ENCODE measurements at regions not wholly inside any gene's neighbourhood (a gene's known extent, or its start where the extent isn't known, plus 50 kb on each side); places are given as distances from the start of the nearest gene placed in this dataset.

DNA sequence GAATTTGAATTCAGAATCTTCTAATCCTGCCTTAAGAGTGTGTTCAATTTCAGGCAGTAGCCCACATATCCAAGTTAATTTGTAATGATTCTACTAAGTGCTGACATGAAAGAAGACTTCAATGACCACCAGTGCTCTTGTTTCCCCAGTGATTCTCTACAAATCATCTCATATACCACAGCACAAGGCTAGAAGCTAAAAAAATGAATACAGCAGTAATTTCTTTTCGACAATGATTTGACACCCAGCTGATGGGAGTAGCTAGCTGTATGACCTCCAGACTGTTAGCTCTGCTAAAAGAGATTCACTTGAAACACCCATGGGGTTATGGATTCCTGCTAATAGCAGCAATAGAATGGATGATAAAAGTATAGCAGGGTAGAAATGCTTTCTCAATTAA is 217.0 kb upstream of the TMEFF2 start:
- Histone ChIP-seq H3K9me3 (ENCODE audit: control insufficient read depth, low read length) (peaks cover 2% of the 10 kb centered on the region), H3K4me3 (ENCODE audit: insufficient read depth in 1 of 2, low read depth in 1 of 2, low read length in 2 of 2) (no peak overlapping the region), H2AK5ac (ENCODE audit: low read length, severe bottlenecking) (no peak overlapping the region), H3K36me3 (ENCODE audit: control insufficient read depth in 1 of 2, insufficient read depth in 2 of 2, low read depth in 1 of 2, low read length in 2 of 2) (no peaks in the 10 kb centered on the region), H3K23ac (ENCODE audit: low read length in 2 of 2) (no peak overlapping the region), H3K79me1 (replicated peaks; ENCODE audit: low read length, poor library complexity, severe bottlenecking) (no peaks in the 10 kb centered on the region), H3K9ac (ENCODE audit: low read length) (no peak overlapping the region), H2BK120ac (ENCODE audit: low read depth, low read length) (no peak overlapping the region), H2BK12ac (ENCODE audit: low read length in 2 of 2) (no peak overlapping the region), H3K4me1 (ENCODE audit: control insufficient read depth, insufficient read depth, low read depth, low read length) (no peaks in the 10 kb centered on the region), H4K91ac (ENCODE audit: low read length) (no peak overlapping the region), H3K4me2 (ENCODE audit: low read length, poor library complexity, severe bottlenecking) (no peak overlapping the region), H3K18ac (ENCODE audit: low read depth in 1 of 2, low read length in 2 of 2) (no peak overlapping the region), H3K14ac (ENCODE audit: low read length in 2 of 2) (no peak overlapping the region), H4K8ac (ENCODE audit: low read length) (no peak overlapping the region), H3K27me3 (ENCODE audit: control insufficient read depth in 1 of 2, insufficient read depth in 1 of 2, low read length in 2 of 2) (no peaks in the 10 kb centered on the region), H2BK5ac (ENCODE audit: low read depth, low read length, poor library complexity, severe bottlenecking) (no peak overlapping the region), H3K4ac (ENCODE audit: low read depth in 1 of 2, low read length in 2 of 2) (no peak overlapping the region), H3K27ac (ENCODE audit: low read length, poor library complexity, severe bottlenecking) (no peak overlapping the region), H2BK15ac (ENCODE audit: low read depth, poor library complexity, severe bottlenecking) (no peak overlapping the region), H2AFZ (ENCODE audit: low read depth, low read length) (no peak overlapping the region)
- DNase-seq: no peak
- WGBS: 94% methylated on average over 1 of the region's 1 CpG

GRCh38 chr2:192410319-192410718 is 215.6 kb upstream of the TMEFF2 start:
- no peak overlapping the region for H3K18ac ChIP-seq (ENCODE audit: low read depth in 1 of 2, low read length in 2 of 2)
- no peak overlapping the region for H2AK5ac ChIP-seq (ENCODE audit: low read length, severe bottlenecking)
- no peak overlapping the region for H2BK120ac ChIP-seq (ENCODE audit: low read depth, low read length)
- no peak overlapping the region for H2BK15ac ChIP-seq (ENCODE audit: low read depth, poor library complexity, severe bottlenecking)
- peaks cover 2% of the 10 kb centered on the region for H3K9me3 ChIP-seq (ENCODE audit: control insufficient read depth, low read length)
- no peaks in the 10 kb centered on the region for H3K36me3 ChIP-seq (ENCODE audit: control insufficient read depth in 1 of 2, insufficient read depth in 2 of 2, low read depth in 1 of 2, low read length in 2 of 2)
- H3K4ac ChIP-seq (ENCODE audit: low read depth in 1 of 2, low read length in 2 of 2): no peak overlapping the region
- DNase-seq: no peak
- H3K79me1 ChIP-seq (replicated peaks; ENCODE audit: low read length, poor library complexity, severe bottlenecking): no peaks in the 10 kb centered on the region
- no peak overlapping the region for H3K4me2 ChIP-seq (ENCODE audit: low read length, poor library complexity, severe bottlenecking)
- no peak overlapping the region for H4K8ac ChIP-seq (ENCODE audit: low read length)
- H2BK12ac ChIP-seq (ENCODE audit: low read length in 2 of 2): no peak overlapping the region
- H3K27me3 ChIP-seq (ENCODE audit: control insufficient read depth in 1 of 2, insufficient read depth in 1 of 2, low read length in 2 of 2): no peaks in the 10 kb centered on the region
- H3K4me1 ChIP-seq (ENCODE audit: control insufficient read depth, insufficient read depth, low read depth, low read length): no peaks in the 10 kb centered on the region
- H3K9ac ChIP-seq (ENCODE audit: low read length): no peak overlapping the region
- no peak overlapping the region for H3K14ac ChIP-seq (ENCODE audit: low read length in 2 of 2)
- H4K91ac ChIP-seq (ENCODE audit: low read length): no peak overlapping the region
- H3K27ac ChIP-seq (ENCODE audit: low read length, poor library complexity, severe bottlenecking): no peak overlapping the region
- no peak overlapping the region for H2BK5ac ChIP-seq (ENCODE audit: low read depth, low read length, poor library complexity, severe bottlenecking)
- H2AFZ ChIP-seq (ENCODE audit: low read depth, low read length): no peak overlapping the region
- H3K4me3 ChIP-seq (ENCODE audit: insufficient read depth in 1 of 2, low read depth in 1 of 2, low read length in 2 of 2): no peak overlapping the region
- no peak overlapping the region for H3K23ac ChIP-seq (ENCODE audit: low read length in 2 of 2)

GRCh38 chr2:192407692-192408091 is 213.0 kb upstream of the TMEFF2 start:
- 65% methylated on average over 4 of the region's 5 CpGs for WGBS

GRCh38 chr2:192398236-192398635 is 203.5 kb upstream of the TMEFF2 start:
- H3K27ac ChIP-seq (ENCODE audit: low read length, poor library complexity, severe bottlenecking): no peak overlapping the region
- H2BK5ac ChIP-seq (ENCODE audit: low read depth, low read length, poor library complexity, severe bottlenecking): no peak overlapping the region
- no peak overlapping the region for H4K8ac ChIP-seq (ENCODE audit: low read length)
- no peak overlapping the region for H2BK15ac ChIP-seq (ENCODE audit: low read depth, poor library complexity, severe bottlenecking)
- no peak for DNase-seq
- H3K4me1 ChIP-seq (ENCODE audit: control insufficient read depth, insufficient read depth, low read depth, low read length): no peaks in the 10 kb centered on the region
- WGBS: 88% methylated on average over 4 of the region's 6 CpGs
- H3K9ac ChIP-seq (ENCODE audit: low read length): no peak overlapping the region
- no peaks in the 10 kb centered on the region for H3K36me3 ChIP-seq (ENCODE audit: control insufficient read depth in 1 of 2, insufficient read depth in 2 of 2, low read depth in 1 of 2, low read length in 2 of 2)
- H2AFZ ChIP-seq (ENCODE audit: low read depth, low read length): no peak overlapping the region
- no peak overlapping the region for H2AK5ac ChIP-seq (ENCODE audit: low read length, severe bottlenecking)
- H3K4ac ChIP-seq (ENCODE audit: low read depth in 1 of 2, low read length in 2 of 2): no peak overlapping the region
- H3K27me3 ChIP-seq (ENCODE audit: control insufficient read depth in 1 of 2, insufficient read depth in 1 of 2, low read length in 2 of 2): no peaks in the 10 kb centered on the region
- no peak overlapping the region for H2BK12ac ChIP-seq (ENCODE audit: low read length in 2 of 2)
- peaks cover 7% of the 10 kb centered on the region for H3K9me3 ChIP-seq (ENCODE audit: control insufficient read depth, low read length)
- no peak overlapping the region for H3K23ac ChIP-seq (ENCODE audit: low read length in 2 of 2)
- no peak overlapping the region for H4K91ac ChIP-seq (ENCODE audit: low read length)
- no peaks in the 10 kb centered on the region for H3K79me1 ChIP-seq (replicated peaks; ENCODE audit: low read length, poor library complexity, severe bottlenecking)
- H3K18ac ChIP-seq (ENCODE audit: low read depth in 1 of 2, low read length in 2 of 2): no peak overlapping the region
- H3K4me3 ChIP-seq (ENCODE audit: insufficient read depth in 1 of 2, low read depth in 1 of 2, low read length in 2 of 2): no peak overlapping the region
- H3K14ac ChIP-seq (ENCODE audit: low read length in 2 of 2): no peak overlapping the region
- H3K4me2 ChIP-seq (ENCODE audit: low read length, poor library complexity, severe bottlenecking): no peak overlapping the region
- no peak overlapping the region for H2BK120ac ChIP-seq (ENCODE audit: low read depth, low read length)

More at GRCh38 chr2:192407692-192408091, 213.0 kb upstream of the TMEFF2 start:
- no peak overlapping the region for H3K4me3 ChIP-seq (ENCODE audit: insufficient read depth in 1 of 2, low read depth in 1 of 2, low read length in 2 of 2)
- H2BK5ac ChIP-seq (ENCODE audit: low read depth, low read length, poor library complexity, severe bottlenecking): no peak overlapping the region
- H3K27me3 ChIP-seq (ENCODE audit: control insufficient read depth in 1 of 2, insufficient read depth in 1 of 2, low read length in 2 of 2): no peaks in the 10 kb centered on the region
- no peaks in the 10 kb centered on the region for H3K4me1 ChIP-seq (ENCODE audit: control insufficient read depth, insufficient read depth, low read depth, low read length)
- no peak overlapping the region for H2BK15ac ChIP-seq (ENCODE audit: low read depth, poor library complexity, severe bottlenecking)
- DNase-seq: no peak
- H4K91ac ChIP-seq (ENCODE audit: low read length): no peak overlapping the region
- no peaks in the 10 kb centered on the region for H3K36me3 ChIP-seq (ENCODE audit: control insufficient read depth in 1 of 2, insufficient read depth in 2 of 2, low read depth in 1 of 2, low read length in 2 of 2)
- H3K4ac ChIP-seq (ENCODE audit: low read depth in 1 of 2, low read length in 2 of 2): no peak overlapping the region
- H2AFZ ChIP-seq (ENCODE audit: low read depth, low read length): no peak overlapping the region
- no peak overlapping the region for H3K23ac ChIP-seq (ENCODE audit: low read length in 2 of 2)
- no peaks in the 10 kb centered on the region for H3K9me3 ChIP-seq (ENCODE audit: control insufficient read depth, low read length)
- H3K27ac ChIP-seq (ENCODE audit: low read length, poor library complexity, severe bottlenecking): no peak overlapping the region
- H2BK120ac ChIP-seq (ENCODE audit: low read depth, low read length): no peak overlapping the region
- H4K8ac ChIP-seq (ENCODE audit: low read length): no peak overlapping the region
- no peak overlapping the region for H3K9ac ChIP-seq (ENCODE audit: low read length)
- H3K18ac ChIP-seq (ENCODE audit: low read depth in 1 of 2, low read length in 2 of 2): no peak overlapping the region
- no peak overlapping the region for H2AK5ac ChIP-seq (ENCODE audit: low read length, severe bottlenecking)
- H3K79me1 ChIP-seq (replicated peaks; ENCODE audit: low read length, poor library complexity, severe bottlenecking): no peaks in the 10 kb centered on the region
- no peak overlapping the region for H3K4me2 ChIP-seq (ENCODE audit: low read length, poor library complexity, severe bottlenecking)
- H3K14ac ChIP-seq (ENCODE audit: low read length in 2 of 2): no peak overlapping the region
- no peak overlapping the region for H2BK12ac ChIP-seq (ENCODE audit: low read length in 2 of 2)
